ENCODE measurements at regions not wholly inside any gene's neighbourhood (a gene's known extent, or its start where the extent isn't known, plus 50 kb on each side); places are given as distances from the start of the nearest gene placed in this dataset.

DNA sequence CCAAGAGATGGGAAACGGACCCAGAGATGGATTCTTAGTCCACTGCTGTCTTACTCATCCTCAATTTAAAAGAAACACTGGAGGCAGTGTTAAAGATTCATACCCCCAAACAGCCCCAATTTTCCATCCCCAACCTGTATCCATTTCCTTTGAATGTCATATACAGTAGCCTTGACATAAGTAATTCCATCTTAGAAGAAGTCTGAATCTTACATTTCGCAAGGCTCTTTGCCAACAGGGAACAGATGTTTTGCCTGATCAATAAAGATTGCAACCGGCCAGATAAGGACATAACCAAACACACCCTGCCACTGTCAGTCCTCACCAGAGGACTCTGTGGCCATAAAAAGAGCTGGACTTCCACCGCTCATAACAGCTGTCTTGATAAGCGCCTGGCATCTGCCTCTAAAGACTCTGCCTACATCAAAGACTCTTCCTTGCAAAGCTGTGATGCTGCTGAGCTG, 59.0 kb upstream of the MED9 start:
- TF ChIP-seq POLR2A (IDR thresholded peaks at IDR 0.05), result no peak
- TF ChIP-seq, protein P1, sequence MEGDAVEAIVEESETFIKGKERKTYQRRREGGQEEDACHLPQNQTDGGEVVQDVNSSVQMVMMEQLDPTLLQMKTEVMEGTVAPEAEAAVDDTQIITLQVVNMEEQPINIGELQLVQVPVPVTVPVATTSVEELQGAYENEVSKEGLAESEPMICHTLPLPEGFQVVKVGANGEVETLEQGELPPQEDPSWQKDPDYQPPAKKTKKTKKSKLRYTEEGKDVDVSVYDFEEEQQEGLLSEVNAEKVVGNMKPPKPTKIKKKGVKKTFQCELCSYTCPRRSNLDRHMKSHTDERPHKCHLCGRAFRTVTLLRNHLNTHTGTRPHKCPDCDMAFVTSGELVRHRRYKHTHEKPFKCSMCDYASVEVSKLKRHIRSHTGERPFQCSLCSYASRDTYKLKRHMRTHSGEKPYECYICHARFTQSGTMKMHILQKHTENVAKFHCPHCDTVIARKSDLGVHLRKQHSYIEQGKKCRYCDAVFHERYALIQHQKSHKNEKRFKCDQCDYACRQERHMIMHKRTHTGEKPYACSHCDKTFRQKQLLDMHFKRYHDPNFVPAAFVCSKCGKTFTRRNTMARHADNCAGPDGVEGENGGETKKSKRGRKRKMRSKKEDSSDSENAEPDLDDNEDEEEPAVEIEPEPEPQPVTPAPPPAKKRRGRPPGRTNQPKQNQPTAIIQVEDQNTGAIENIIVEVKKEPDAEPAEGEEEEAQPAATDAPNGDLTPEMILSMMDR (IDR thresholded peaks at IDR 0.05 in 4 of 5, conservative IDR thresholded peaks at IDR 0.05 in 1 of 5), result no peak
